ENCODE measurements at regions not wholly inside any gene's neighbourhood (a gene's known extent, or its start where the extent isn't known, plus 50 kb on each side); places are given as distances from the start of the nearest gene placed in this dataset.

- BruUV-seq (replicated peaks) = no TSS peak
- ChIA-PET POLR2A (no interaction called here), CTCF (no interaction called here)
- H3K4me2 ChIP-seq (ENCODE audit: insufficient read depth, low read length) = no peak overlapping the region
- H3K9me3 ChIP-seq (replicated peaks; ENCODE audit: control insufficient read depth, insufficient read depth, low read length) = no peaks in the 10 kb centered on the region
- no peaks in the 10 kb centered on the region for H3K79me2 ChIP-seq (ENCODE audit: control insufficient read depth, insufficient read depth, low read length)
- H3K27ac ChIP-seq (ENCODE audit: insufficient read depth, low read depth, low read length) = no peak overlapping the region
- intact Hi-C loops (cut with micrococcal nuclease) (no loop called here), dilution Hi-C loops (cut with MboI; ENCODE audit: extremely low pct_ligation_motif_present, low sequenced_read_pairs) (no loop called here)
- no peak overlapping the region for H2AFZ ChIP-seq (ENCODE audit: low read depth, low read length)
- no peak for TF ChIP-seq MYC (IDR thresholded peaks at IDR 0.05; ENCODE audit: low read depth, low read length)
- TF ChIP-seq EZH2 (IDR thresholded peaks at IDR 0.05; ENCODE audit: borderline replicate concordance, low read depth, low read length, severe bottlenecking) = no peak
- TF ChIP-seq, protein P1, sequence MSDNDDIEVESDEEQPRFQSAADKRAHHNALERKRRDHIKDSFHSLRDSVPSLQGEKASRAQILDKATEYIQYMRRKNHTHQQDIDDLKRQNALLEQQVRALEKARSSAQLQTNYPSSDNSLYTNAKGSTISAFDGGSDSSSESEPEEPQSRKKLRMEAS (IDR thresholded peaks at IDR 0.05; ENCODE audit: insufficient read depth, insufficient read length) = no peak
- no peak for TF ChIP-seq JUN (IDR thresholded peaks at IDR 0.05; ENCODE audit: borderline replicate concordance, insufficient read depth, insufficient read length, low read depth)
- no peak for TF ChIP-seq GATA2 (IDR thresholded peaks at IDR 0.05; ENCODE audit: insufficient read depth, insufficient read length, low read depth, low read length)
- TF ChIP-seq CTCF (IDR thresholded peaks at IDR 0.05; ENCODE audit: extremely low read depth in 1 of 2, insufficient read depth in 1 of 2, low read depth in 1 of 2, low read length in 2 of 2) = no peak
- no peak for TF ChIP-seq FOS (IDR thresholded peaks at IDR 0.05; ENCODE audit: borderline replicate concordance, insufficient read depth, low read length)
- no peak for TF ChIP-seq POLR2AphosphoS5 (IDR thresholded peaks at IDR 0.05; ENCODE audit: insufficient read depth, low read depth, low read length)
- no peak for TF ChIP-seq POLR2A (IDR thresholded peaks at IDR 0.05; ENCODE audit: low read depth, low read length)
- no peaks in the 10 kb centered on the region for H3K4me1 ChIP-seq (ENCODE audit: control insufficient read depth, extremely low read depth, insufficient read depth, low read length)
- H3K9me1 ChIP-seq (replicated peaks; ENCODE audit: control insufficient read depth, extremely low read depth, insufficient read depth, low read length) = no peaks in the 10 kb centered on the region
- H4K20me1 ChIP-seq (replicated peaks; ENCODE audit: control insufficient read depth, extremely low read depth, insufficient read depth, low read length) = no peaks in the 10 kb centered on the region
- no peaks in the 10 kb centered on the region for H3K27me3 ChIP-seq (ENCODE audit: control insufficient read depth in 2 of 2, insufficient read depth in 2 of 2, low read length in 2 of 2)
- H3K36me3 ChIP-seq (ENCODE audit: control insufficient read depth in 2 of 2, extremely low read depth in 1 of 2, insufficient read depth in 2 of 2, low read length in 2 of 2) = no peaks in the 10 kb centered on the region
- H3K9ac ChIP-seq (replicated peaks; ENCODE audit: extremely low read depth, insufficient read depth, low read length) = no peak overlapping the region
- no peak for DNase-seq (ENCODE audit: low read depth, low spot score)
- FAIRE-seq = no peak
- no peak overlapping the region for H3K4me3 ChIP-seq (replicated peaks in 1 of 3; ENCODE audit: insufficient read depth in 1 of 3, low read depth in 1 of 3, low read length in 3 of 3)
Observed at GRCh38 chr5:6225121-6225607, 153.2 kb downstream of the MED10 start.
